NCI-H2227 (cell line): ENCODE measurements at regions not wholly inside any gene's neighbourhood (a gene's known extent, or its start where the extent isn't known, plus 50 kb on each side); places are given as distances from the start of the nearest gene placed in this dataset.

Experiments used
- DNase-seq: peaks from one replicate; lab custom pipeline; 2025; ENCODE audit not compliant: unreplicated experiment; lab: John Stamatoyannopoulos, UW

- DNase-seq, result peak; percentile 82
Measured at GRCh38 chr2:205902041-205902899, 183.7 kb downstream of the INO80D start.

GRCh38 chr2:205901491-205901890 is 184.5 kb downstream of the INO80D start:
- peak; percentile 72 for DNase-seq

DNA sequence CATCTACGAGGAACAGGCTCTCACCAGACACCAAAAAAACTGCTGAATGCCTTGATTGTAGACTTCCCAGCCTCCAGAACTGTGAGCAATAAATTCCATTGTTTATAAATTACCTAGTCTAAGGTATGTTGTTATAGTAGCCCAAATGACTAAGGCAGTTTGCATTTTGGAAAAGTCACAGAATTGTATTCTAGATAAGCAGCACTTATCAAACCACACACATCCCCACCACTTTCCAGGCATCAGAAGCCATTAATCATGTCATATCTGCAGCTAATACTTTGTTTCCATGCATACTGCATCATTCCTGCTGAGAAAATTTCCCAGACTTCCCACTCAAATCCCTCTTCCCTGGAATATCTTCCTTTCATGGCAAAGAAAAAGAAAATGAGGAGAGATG is 187.2 kb downstream of the INO80D start:
- DNase-seq, result no peak

GRCh38 chr2:205895981-205896655 is 189.9 kb downstream of the INO80D start:
- DNase-seq, result peak; percentile 70

DNA sequence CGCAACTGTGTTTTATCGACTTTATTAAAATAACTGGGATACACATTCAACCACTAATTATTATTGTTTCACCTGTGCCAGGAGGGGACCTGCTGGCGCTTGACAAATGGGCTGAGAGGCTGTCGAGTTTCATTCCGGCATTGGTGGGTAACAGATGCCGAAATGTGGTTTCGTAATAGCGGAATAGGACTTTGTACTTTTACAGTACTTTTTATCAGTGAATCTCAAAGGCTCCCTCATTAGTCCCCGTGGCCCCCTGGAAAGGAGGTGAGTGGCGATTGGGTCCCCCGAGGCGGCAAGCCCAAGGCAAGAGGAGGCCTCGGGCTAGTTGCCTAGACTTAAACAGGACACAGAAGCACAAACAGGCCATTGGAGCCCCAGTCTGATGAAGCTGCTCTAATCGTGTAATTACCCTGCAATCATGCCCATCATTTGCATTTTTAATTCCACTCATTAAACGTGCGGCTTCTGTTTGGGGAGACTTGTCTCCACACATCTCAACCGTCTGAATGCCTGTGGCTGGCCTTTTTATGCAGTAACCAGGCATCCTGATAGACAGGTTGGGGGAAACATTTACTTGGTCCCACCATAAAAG is 193.2 kb downstream of the INO80D start:
- no peak for DNase-seq

GRCh38 chr2:205892251-205892655 is 193.7 kb downstream of the INO80D start:
- DNase-seq, result peak; percentile 83

DNA sequence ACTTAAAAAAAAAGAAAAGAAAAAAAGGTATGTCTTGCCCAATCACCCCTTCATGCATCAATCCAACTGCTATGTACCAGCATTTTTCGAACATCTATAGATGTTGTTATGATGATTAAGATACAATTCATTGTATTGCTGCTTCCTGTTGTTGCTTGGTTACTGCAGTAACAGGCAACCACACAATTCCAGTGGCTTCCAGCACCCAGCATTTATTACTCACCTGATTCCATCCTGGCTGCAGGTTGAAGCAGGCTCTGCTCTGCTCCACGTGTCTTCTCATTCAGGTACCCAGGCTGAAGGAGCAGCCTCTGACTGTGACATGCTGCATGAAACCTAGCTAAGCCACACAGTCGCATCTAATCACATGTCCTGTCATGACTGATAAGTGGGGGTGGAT is 196.9 kb downstream of the INO80D start:
- peak; percentile 21 for DNase-seq

DNA sequence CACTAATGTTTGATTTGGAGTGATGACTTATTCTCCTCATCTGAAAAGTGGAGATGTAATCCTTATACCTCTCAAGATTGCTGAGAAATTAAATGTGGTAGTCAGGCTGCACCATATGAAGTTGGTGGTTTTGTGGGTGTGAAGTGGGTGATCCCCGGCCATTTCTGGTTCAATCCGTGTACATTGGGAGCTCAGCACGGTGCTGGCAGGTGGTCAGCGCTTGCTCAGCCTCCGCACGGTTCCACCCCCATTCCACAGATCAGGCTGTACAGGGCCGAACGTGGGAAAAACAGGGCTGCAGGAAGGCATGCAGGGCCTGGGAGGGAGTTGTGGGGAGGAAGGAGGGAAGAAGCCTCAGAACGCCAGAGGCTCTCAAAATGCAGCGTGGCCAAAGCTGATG is 198.3 kb downstream of the INO80D start:
- no peak for DNase-seq

- DNase-seq, result no peak
Measured at GRCh38 chr2:205885492-205886099, 200.4 kb downstream of the INO80D start.

GRCh38 chr2:205883965-205884364 is 201.7 kb downstream of the NRP2 start:
- no peak for DNase-seq

- no peak for DNase-seq
Measured at GRCh38 chr2:205882806-205883425, 200.6 kb downstream of the NRP2 start.

DNA sequence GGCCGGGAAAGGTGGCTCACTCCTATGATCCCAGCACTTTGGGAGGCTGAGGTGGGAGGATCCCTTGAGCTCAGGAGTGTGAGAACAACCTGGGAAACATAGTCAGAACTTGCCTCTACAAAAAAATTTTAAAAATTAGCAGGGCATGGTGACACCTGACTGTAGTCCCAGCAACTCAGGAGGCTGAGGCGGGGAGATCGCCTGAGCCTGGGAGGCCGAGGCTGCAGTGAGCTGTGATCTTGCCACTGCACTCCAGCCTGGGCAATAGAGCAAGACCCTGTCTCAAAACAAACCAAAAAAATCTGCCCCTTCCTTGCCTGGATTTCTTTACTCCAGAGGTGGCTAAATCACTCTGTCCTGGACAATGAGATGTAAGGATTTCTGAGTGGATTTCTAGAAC is 197.7 kb downstream of the NRP2 start:
- no peak for DNase-seq

DNA sequence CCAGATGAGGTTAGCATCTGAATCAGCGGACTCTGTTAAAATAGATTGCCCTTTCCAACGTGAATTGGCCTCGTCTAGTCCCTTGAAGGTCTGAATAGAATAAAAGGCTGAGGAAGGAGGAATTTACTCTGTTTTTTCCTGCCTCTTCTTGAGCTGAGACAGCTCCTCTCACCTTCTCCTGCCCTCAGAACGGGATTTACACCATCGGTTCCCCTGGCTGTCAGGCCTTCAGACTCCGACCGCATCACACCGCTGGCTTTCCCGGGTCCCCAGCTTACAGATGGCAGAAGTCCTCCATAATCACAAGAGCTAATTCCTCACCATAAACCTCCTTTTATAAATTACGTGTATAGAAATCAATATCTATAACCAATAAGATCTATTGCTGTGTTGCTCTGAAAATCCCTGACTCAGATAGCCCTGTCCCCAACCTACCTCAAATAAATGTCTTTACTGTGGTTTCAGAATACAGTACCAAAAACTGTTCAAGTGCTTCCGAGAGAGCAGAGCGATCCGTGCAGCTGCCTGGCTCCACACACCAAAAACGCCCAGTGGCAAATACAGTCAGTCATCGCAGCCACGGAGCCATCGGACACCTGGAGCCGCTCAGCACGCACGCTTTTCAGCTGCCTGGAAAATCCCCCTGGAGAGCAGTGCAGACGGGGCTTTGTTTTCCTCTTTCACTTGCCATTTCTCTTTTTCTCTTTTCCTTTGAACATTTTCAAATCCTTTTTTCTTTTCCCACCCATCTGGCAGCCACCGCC is 196.9 kb downstream of the NRP2 start:
- peak; percentile 41 for DNase-seq

GRCh38 chr2:205877496-205877895 is 195.2 kb downstream of the NRP2 start:
- no peak for DNase-seq

DNA sequence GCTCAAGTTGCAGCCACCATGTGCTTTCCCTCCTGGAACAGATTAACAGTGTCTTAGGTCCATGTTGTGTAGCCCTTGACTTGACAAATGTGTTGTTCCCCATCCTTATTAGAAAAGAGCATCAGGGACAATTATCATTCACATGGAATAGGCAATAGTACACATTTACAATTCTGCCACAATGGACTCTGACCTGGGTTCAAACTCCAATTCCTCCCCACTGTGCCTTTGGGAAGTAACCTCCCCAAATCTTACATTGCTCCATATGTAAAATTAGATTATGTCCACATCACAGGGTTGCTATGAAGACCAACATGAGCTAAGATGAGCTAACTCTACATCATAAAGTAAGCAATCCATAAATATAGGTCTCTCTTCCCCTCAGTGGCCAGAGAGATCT is 193.8 kb downstream of the NRP2 start:
- no peak for DNase-seq

DNA sequence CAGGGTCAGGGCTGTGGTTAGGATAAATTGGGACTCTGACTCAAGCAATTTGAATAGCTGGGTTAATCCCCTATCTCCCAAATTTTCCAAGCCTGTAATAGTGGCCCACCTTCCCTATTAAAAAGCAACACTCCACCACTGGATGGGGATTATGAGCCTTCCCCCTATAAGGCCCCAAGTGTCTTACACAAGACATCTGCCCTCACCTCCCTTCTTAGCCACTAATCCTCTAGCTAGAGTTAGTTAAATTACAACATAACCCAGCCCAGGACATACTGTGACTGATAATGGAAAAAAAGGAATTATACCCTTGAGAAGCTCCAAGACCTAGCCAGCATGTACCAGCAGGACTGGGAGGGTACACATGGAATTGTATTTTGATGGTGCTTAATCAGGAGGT is 190.4 kb downstream of the NRP2 start:
- no peak for DNase-seq

DNA sequence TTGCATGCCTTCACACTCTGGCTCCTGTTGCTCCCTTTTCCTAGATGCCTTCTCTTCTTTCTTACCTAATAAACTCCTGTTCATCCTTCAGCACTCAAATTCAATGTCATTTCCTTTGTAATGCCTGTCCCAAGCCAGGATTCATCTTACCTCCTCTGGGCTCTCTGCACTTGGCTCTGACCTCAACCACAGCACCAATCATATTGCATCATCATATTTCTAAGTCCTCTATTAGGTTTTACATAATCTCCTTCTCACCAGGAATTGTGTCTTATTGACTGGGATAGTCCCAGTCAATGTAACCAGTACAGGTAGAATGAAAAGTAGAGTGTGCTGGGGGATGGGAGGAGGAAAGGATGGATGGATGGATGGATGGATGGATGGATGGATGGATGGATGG is 187.1 kb downstream of the NRP2 start:
- DNase-seq, result no peak

- DNase-seq, result no peak
Measured at GRCh38 chr2:205868773-205869333, 186.6 kb downstream of the NRP2 start.

DNA sequence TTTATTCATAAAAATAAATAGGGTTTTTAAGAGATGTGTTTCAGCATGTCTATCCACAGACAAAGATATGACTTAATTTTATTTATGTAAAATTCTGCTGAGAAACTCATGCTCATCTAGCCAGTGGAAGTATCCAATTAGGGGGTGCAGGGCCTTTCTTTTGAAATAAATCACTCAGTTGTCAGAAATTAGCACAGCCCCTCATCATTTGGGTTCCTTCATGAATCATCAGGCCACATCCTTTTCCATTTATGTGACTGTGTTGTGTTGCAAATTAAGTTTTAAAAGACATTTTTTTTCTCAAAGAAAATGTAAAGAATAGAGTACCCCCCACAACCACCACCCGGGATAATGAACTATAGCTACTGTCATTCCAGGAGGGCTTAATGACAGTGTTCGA is 185.8 kb downstream of the NRP2 start:
- DNase-seq, result no peak

- no peak for DNase-seq
Measured at GRCh38 chr2:205867371-205867770, 185.1 kb downstream of the NRP2 start.
